HG03064 (cell line): ENCODE measurements at regions not wholly inside any gene's neighbourhood (a gene's known extent, or its start where the extent isn't known, plus 50 kb on each side); places are given as distances from the start of the nearest gene placed in this dataset.

ENCODE experiments used
- ATAC-seq: cut with Tn5 transposase; IDR thresholded peaks from one replicate; pipeline ENCODE4 v1.9.1; 2021; ENCODE audit warnings: low read depth; ENCODE audit not compliant: unreplicated experiment

- ATAC-seq: no peak
Measured at GRCh38 chr12:98045395-98045794, 470.0 kb upstream of the TMPO start.

GRCh38 chr12:98048326-98048725 is 467.1 kb upstream of the TMPO start:
- no peak for ATAC-seq

GRCh38 chr12:98053202-98053601 is 462.2 kb upstream of the TMPO start:
- no peak for ATAC-seq

GRCh38 chr12:98057701-98058100 is 457.7 kb upstream of the TMPO start:
- ATAC-seq: no peak

- no peak for ATAC-seq
Measured at GRCh38 chr12:98058213-98058612, 457.2 kb upstream of the TMPO start.

- no peak for ATAC-seq
Measured at GRCh38 chr12:98058838-98059237, 456.6 kb upstream of the TMPO start.

- no peak for ATAC-seq
Measured at GRCh38 chr12:98059659-98060343, 455.6 kb upstream of the TMPO start.

- no peak for ATAC-seq
Measured at GRCh38 chr12:98060411-98060810, 455.0 kb upstream of the TMPO start.

GRCh38 chr12:98062464-98063245 is 452.7 kb upstream of the TMPO start:
- ATAC-seq: no peak

GRCh38 chr12:98064501-98064900 is 450.9 kb upstream of the TMPO start:
- ATAC-seq: no peak

GRCh38 chr12:98067795-98068194 is 447.6 kb upstream of the TMPO start:
- ATAC-seq: no peak

GRCh38 chr12:98073610-98074009 is 441.8 kb upstream of the TMPO start:
- ATAC-seq: no peak

- no peak for ATAC-seq
Measured at GRCh38 chr12:98074286-98074685, 441.1 kb upstream of the TMPO start.

GRCh38 chr12:98084391-98084790 is 431.0 kb upstream of the TMPO start:
- ATAC-seq: no peak

- no peak for ATAC-seq
Measured at GRCh38 chr12:98085046-98085755, 430.2 kb upstream of the TMPO start.

GRCh38 chr12:98090731-98091130 is 424.7 kb upstream of the TMPO start:
- no peak for ATAC-seq

- ATAC-seq: no peak
Measured at GRCh38 chr12:98096436-98096835, 419.0 kb upstream of the TMPO start.

GRCh38 chr12:98106031-98106683 is 409.2 kb upstream of the TMPO start:
- no peak for ATAC-seq

- ATAC-seq: no peak
Measured at GRCh38 chr12:98109266-98109665, 406.1 kb upstream of the TMPO start.

- no peak for ATAC-seq
Measured at GRCh38 chr12:98110536-98110935, 404.9 kb upstream of the TMPO start.

- ATAC-seq: no peak
Measured at GRCh38 chr12:98113548-98113947, 401.8 kb upstream of the TMPO start.
